ENCODE measurements at regions not wholly inside any gene's neighbourhood (a gene's known extent, or its start where the extent isn't known, plus 50 kb on each side); places are given as distances from the start of the nearest gene placed in this dataset.

DNA sequence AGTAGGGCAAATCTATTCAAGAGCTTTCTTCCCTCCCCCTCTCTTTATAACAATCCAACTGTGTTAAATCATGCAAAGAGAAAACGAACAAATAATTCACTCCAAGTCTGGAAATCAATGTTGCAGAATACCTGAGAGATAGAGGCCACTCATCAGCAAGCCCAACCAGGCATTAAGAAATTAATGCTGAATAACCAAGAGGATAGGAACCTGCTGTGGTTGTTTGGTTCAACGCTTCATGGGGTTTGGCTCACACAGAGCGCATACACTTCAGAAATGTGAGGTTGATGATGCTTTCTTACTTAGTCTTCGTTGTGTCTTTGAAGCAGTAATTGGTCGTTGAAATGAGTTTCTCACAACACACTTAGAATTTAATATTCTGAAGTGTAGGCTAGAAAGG, 1540.0 kb upstream of the PABPC4L start:
- TF ChIP-seq, protein P1, sequence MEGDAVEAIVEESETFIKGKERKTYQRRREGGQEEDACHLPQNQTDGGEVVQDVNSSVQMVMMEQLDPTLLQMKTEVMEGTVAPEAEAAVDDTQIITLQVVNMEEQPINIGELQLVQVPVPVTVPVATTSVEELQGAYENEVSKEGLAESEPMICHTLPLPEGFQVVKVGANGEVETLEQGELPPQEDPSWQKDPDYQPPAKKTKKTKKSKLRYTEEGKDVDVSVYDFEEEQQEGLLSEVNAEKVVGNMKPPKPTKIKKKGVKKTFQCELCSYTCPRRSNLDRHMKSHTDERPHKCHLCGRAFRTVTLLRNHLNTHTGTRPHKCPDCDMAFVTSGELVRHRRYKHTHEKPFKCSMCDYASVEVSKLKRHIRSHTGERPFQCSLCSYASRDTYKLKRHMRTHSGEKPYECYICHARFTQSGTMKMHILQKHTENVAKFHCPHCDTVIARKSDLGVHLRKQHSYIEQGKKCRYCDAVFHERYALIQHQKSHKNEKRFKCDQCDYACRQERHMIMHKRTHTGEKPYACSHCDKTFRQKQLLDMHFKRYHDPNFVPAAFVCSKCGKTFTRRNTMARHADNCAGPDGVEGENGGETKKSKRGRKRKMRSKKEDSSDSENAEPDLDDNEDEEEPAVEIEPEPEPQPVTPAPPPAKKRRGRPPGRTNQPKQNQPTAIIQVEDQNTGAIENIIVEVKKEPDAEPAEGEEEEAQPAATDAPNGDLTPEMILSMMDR (IDR thresholded peaks at IDR 0.05): no peak
- no peak for TF ChIP-seq POLR2A (IDR thresholded peaks at IDR 0.05)
